Neural progenitor cell (in vitro differentiated cells): ENCODE measurements at regions not wholly inside any gene's neighbourhood (a gene's known extent, or its start where the extent isn't known, plus 50 kb on each side); places are given as distances from the start of the nearest gene placed in this dataset.
"Not testable (repeated sequence)": the region's sequence is repeated elsewhere in the genome, so short reads cannot be mapped to it uniquely, and the experiment has no call there.

Experiments
- DNase-seq: peaks from one replicate; pipeline ENCODE4 v3.0.0-alpha.2; 2016; ENCODE audit warnings: low spot score
- H2AFZ ChIP-seq: fragments of 200-600 bp; sonication (generic); replicated peaks from 2 replicates; pipeline ENCODE4 v1.6.1; 2016; ENCODE audit warnings: antibody characterized with exemption
- H3F3A ChIP-seq: fragments of 200-600 bp; sonication (generic); 2 replicates; pipeline ENCODE4 v1.6.1; 2016; ENCODE audit warnings: antibody characterized with exemption, low read depth
- H3K27ac ChIP-seq: fragments of 200-600 bp; sonication (generic); 2 replicates; pipeline ENCODE4 v1.5.1; 2016; ENCODE audit warnings: mild to moderate bottlenecking
- H3K27me3 ChIP-seq: fragments of 200-600 bp; sonication (generic); 2 replicates; pipeline ENCODE4 v1.6.1; 2016; ENCODE audit warnings: mild to moderate bottlenecking, moderate library complexity
- H3K36me3 ChIP-seq: fragments of 200-600 bp; sonication (generic); 2 replicates; pipeline ENCODE4 v1.5.1; 2016
- H3K4me1 ChIP-seq: fragments of 200-600 bp; sonication (generic); 2 replicates; pipeline ENCODE4 v1.6.1; 2016; ENCODE audit warnings: mixed run types
- H3K4me2 ChIP-seq: fragments of 200-600 bp; sonication (generic); 2 replicates; pipeline ENCODE4 v1.6.1; 2016
- H3K4me3 ChIP-seq: fragments of 200-600 bp; sonication (generic); 2 replicates; pipeline ENCODE4 v1.5.1; 2016
- H3K79me2 ChIP-seq: fragments of 200-600 bp; sonication (generic); 2 replicates; pipeline ENCODE4 v1.6.1; 2016; ENCODE audit warnings: low read depth
- H3K9ac ChIP-seq: fragments of 200-600 bp; sonication (generic); 2 replicates; pipeline ENCODE4 v1.6.1; 2016
- H3K9me3 ChIP-seq: fragments of 200-600 bp; sonication (generic); 2 replicates; pipeline ENCODE4 v1.5.1; 2016; ENCODE audit warnings: low read depth
- H4K20me1 ChIP-seq: fragments of 200-600 bp; sonication (generic); 2 replicates; pipeline ENCODE4 v1.6.1; 2016; ENCODE audit warnings: low read depth
- H3K27ac Mint-ChIP-seq: 3 replicates; pipeline ENCODE4 v1.8.0; 2021; ENCODE audit warnings: mixed read lengths
- H3K27me3 Mint-ChIP-seq: 2 replicates; pipeline ENCODE4 v1.8.0; 2022; ENCODE audit warnings: low read depth, mild to moderate bottlenecking, inconsistent platforms, moderate library complexity, mixed read lengths; ENCODE audit not compliant: insufficient read depth
- H3K36me3 Mint-ChIP-seq: 3 replicates; pipeline ENCODE4 v1.8.0; 2021; ENCODE audit warnings: mixed read lengths
- H3K4me1 Mint-ChIP-seq: 3 replicates; pipeline ENCODE4 v1.8.0; 2021; ENCODE audit warnings: mixed read lengths
- H3K4me3 Mint-ChIP-seq: 3 replicates; pipeline ENCODE4 v1.8.0; 2021; ENCODE audit warnings: mild to moderate bottlenecking, moderate library complexity, mixed read lengths
- H3K9me3 Mint-ChIP-seq: 3 replicates; pipeline ENCODE4 v1.8.0; 2020; ENCODE audit warnings: mixed read lengths
- CTCF ChIP-seq: fragments of 200-600 bp; sonication (generic); IDR thresholded peaks from 2 replicates; pipeline ENCODE4 v1.5.1; 2017; ENCODE audit warnings: antibody characterized with exemption, mild to moderate bottlenecking
- EZH2 ChIP-seq: fragments of 200-600 bp; sonication (generic); IDR thresholded peaks from 2 replicates; pipeline ENCODE4 v1.6.1; 2017; ENCODE audit warnings: antibody characterized with exemption, mild to moderate bottlenecking, moderate library complexity
- EZH2phosphoT487 ChIP-seq: fragments of 200-600 bp; sonication (generic); IDR thresholded peaks from 2 replicates; pipeline ENCODE4 v1.6.1; 2017; ENCODE audit warnings: antibody characterized with exemption

- H3K4me3 ChIP-seq = no peak overlapping the region
- no peaks in the 10 kb centered on the region for H3K27me3 ChIP-seq
- no peaks in the 10 kb centered on the region for H3K9me3 Mint-ChIP-seq
- peaks cover 2% of the 10 kb centered on the region for H3K36me3 Mint-ChIP-seq
- H3F3A ChIP-seq = no peaks in the 10 kb centered on the region
- H3K79me2 ChIP-seq = no peaks in the 10 kb centered on the region
- no peak overlapping the region for H2AFZ ChIP-seq
- H3K4me2 ChIP-seq = no peak overlapping the region
- no peak overlapping the region for H3K27ac Mint-ChIP-seq
- H3K4me3 Mint-ChIP-seq = no peak overlapping the region
- H3K9ac ChIP-seq = no peak overlapping the region
- no peak overlapping the region for H3K27ac ChIP-seq
- H3K4me1 Mint-ChIP-seq = no peaks in the 10 kb centered on the region
- H4K20me1 ChIP-seq = no peaks in the 10 kb centered on the region
- no peak for DNase-seq
- H3K27me3 Mint-ChIP-seq = no peaks in the 10 kb centered on the region
- no peaks in the 10 kb centered on the region for H3K36me3 ChIP-seq
- TF ChIP-seq EZH2phosphoT487 (no peak), EZH2 (no peak), CTCF (no peak)
- H3K9me3 ChIP-seq = no peaks in the 10 kb centered on the region
- no peaks in the 10 kb centered on the region for H3K4me1 ChIP-seq
These were observed 153.3 kb downstream of the AVL9 start for GRCh38 chr7:32648408-32649156.

GRCh38 chr7:32645255-32645654 lies 150.0 kb downstream of the AVL9 start:
- peaks cover 12% of the 10 kb centered on the region for H3K36me3 Mint-ChIP-seq
- not testable (repeated sequence) for H3K27ac Mint-ChIP-seq, DNase-seq, H3K4me1 ChIP-seq, H3K27ac ChIP-seq, H4K20me1 ChIP-seq, H3K9me3 Mint-ChIP-seq, H3K4me2 ChIP-seq, H3K4me3 Mint-ChIP-seq, H3K9me3 ChIP-seq, H3K4me1 Mint-ChIP-seq, H2AFZ ChIP-seq, H3K79me2 ChIP-seq, H3F3A ChIP-seq, H3K27me3 Mint-ChIP-seq, H3K9ac ChIP-seq, H3K36me3 ChIP-seq, H3K4me3 ChIP-seq, H3K27me3 ChIP-seq

- H3K27me3 ChIP-seq = no peaks in the 10 kb centered on the region
- H3K36me3 ChIP-seq = no peaks in the 10 kb centered on the region
- Mint-ChIP-seq H3K4me3 (no peak overlapping the region), H3K4me1 (no peaks in the 10 kb centered on the region), H3K9me3 (peaks cover 5% of the 10 kb centered on the region), H3K36me3 (peaks cover 12% of the 10 kb centered on the region), H3K27me3 (no peaks in the 10 kb centered on the region), H3K27ac (no peak overlapping the region)
- no peak for DNase-seq
- no peaks in the 10 kb centered on the region for H3F3A ChIP-seq
- no peak overlapping the region for H3K4me3 ChIP-seq
- TF ChIP-seq CTCF (no peak), EZH2 (no peak)
- no peak overlapping the region for H2AFZ ChIP-seq
- no peak overlapping the region for H3K9ac ChIP-seq
- H3K27ac ChIP-seq = no peak overlapping the region
- no peaks in the 10 kb centered on the region for H3K4me1 ChIP-seq
- H3K79me2 ChIP-seq = no peaks in the 10 kb centered on the region
- H3K4me2 ChIP-seq = no peak overlapping the region
- no peaks in the 10 kb centered on the region for H3K9me3 ChIP-seq
- H4K20me1 ChIP-seq = no peaks in the 10 kb centered on the region
These were observed 147.9 kb downstream of the AVL9 start for GRCh38 chr7:32643194-32643593.

- no peaks in the 10 kb centered on the region for H3K4me1 ChIP-seq
- H3K27me3 ChIP-seq = no peaks in the 10 kb centered on the region
- H3K4me3 Mint-ChIP-seq = no peak overlapping the region
- H3K9me3 Mint-ChIP-seq = peaks cover 5% of the 10 kb centered on the region
- H3K27me3 Mint-ChIP-seq = no peaks in the 10 kb centered on the region
- H3K27ac Mint-ChIP-seq = no peak overlapping the region
- H3K79me2 ChIP-seq = no peaks in the 10 kb centered on the region
- no peaks in the 10 kb centered on the region for H3K4me1 Mint-ChIP-seq
- H3F3A ChIP-seq = no peaks in the 10 kb centered on the region
- DNase-seq = no peak
- H4K20me1 ChIP-seq = no peaks in the 10 kb centered on the region
- H3K4me3 ChIP-seq = no peak overlapping the region
- no peak overlapping the region for H2AFZ ChIP-seq
- no peak overlapping the region for H3K9ac ChIP-seq
- peaks cover 12% of the 10 kb centered on the region for H3K36me3 Mint-ChIP-seq
- H3K27ac ChIP-seq = no peak overlapping the region
- H3K4me2 ChIP-seq = no peak overlapping the region
- no peaks in the 10 kb centered on the region for H3K36me3 ChIP-seq
- TF ChIP-seq EZH2 (no peak), CTCF (no peak), EZH2phosphoT487 (no peak)
- H3K9me3 ChIP-seq = no peaks in the 10 kb centered on the region
These were observed 143.8 kb downstream of the AVL9 start for GRCh38 chr7:32639122-32639521.

GRCh38 chr7:32638479-32639121 lies 143.3 kb downstream of the AVL9 start:
- H3K4me1 ChIP-seq, H3F3A ChIP-seq, H2AFZ ChIP-seq, H3K27ac Mint-ChIP-seq, H3K9ac ChIP-seq, H3K9me3 ChIP-seq, H3K27me3 ChIP-seq, H3K4me2 ChIP-seq, H3K27ac ChIP-seq, DNase-seq, H3K79me2 ChIP-seq, H4K20me1 ChIP-seq, H3K4me1 Mint-ChIP-seq, H3K4me3 ChIP-seq, H3K27me3 Mint-ChIP-seq, H3K9me3 Mint-ChIP-seq, H3K4me3 Mint-ChIP-seq, H3K36me3 ChIP-seq: not testable (repeated sequence)
- peaks cover 12% of the 10 kb centered on the region for H3K36me3 Mint-ChIP-seq
